ENCODE measurements at regions not wholly inside any gene's neighbourhood (a gene's known extent, or its start where the extent isn't known, plus 50 kb on each side); places are given as distances from the start of the nearest gene placed in this dataset.

GRCh38 chr20:12173347-12174012 is 255.8 kb downstream of the BTBD3 start:
- Mint-ChIP-seq H3K9me3 (ENCODE audit: unreplicated experiment) (no peaks in the 10 kb centered on the region), H3K27me3 (ENCODE audit: unreplicated experiment) (no peaks in the 10 kb centered on the region)

DNA sequence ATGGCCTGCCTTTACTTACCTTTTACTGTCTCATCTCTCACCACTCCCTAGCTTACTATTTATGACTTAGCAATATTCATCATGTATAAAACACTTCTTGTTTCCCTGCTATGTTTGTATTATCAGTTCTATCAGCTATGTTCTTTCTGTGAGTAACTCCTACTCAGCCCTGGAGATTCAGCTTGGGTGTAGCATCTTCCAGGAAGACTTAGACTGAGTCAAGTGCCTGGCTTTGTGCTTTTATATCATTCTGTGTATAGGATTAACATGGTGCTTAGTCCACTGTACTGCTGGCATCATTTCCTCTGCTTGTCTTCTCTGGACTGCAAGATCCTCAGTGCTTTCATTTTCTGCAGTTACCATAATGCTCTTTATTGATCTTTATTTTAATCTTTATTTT is 257.8 kb downstream of the BTBD3 start:
- TF ChIP-seq, protein P1, sequence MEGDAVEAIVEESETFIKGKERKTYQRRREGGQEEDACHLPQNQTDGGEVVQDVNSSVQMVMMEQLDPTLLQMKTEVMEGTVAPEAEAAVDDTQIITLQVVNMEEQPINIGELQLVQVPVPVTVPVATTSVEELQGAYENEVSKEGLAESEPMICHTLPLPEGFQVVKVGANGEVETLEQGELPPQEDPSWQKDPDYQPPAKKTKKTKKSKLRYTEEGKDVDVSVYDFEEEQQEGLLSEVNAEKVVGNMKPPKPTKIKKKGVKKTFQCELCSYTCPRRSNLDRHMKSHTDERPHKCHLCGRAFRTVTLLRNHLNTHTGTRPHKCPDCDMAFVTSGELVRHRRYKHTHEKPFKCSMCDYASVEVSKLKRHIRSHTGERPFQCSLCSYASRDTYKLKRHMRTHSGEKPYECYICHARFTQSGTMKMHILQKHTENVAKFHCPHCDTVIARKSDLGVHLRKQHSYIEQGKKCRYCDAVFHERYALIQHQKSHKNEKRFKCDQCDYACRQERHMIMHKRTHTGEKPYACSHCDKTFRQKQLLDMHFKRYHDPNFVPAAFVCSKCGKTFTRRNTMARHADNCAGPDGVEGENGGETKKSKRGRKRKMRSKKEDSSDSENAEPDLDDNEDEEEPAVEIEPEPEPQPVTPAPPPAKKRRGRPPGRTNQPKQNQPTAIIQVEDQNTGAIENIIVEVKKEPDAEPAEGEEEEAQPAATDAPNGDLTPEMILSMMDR (IDR thresholded peaks at IDR 0.05; ENCODE audit: partially characterized antibody, unreplicated experiment) = no peak
- H3K9me3 Mint-ChIP-seq (ENCODE audit: unreplicated experiment) = no peaks in the 10 kb centered on the region
- no peaks in the 10 kb centered on the region for H3K36me3 Mint-ChIP-seq (ENCODE audit: unreplicated experiment)
- no peaks in the 10 kb centered on the region for H3K4me1 Mint-ChIP-seq (ENCODE audit: low read depth, unreplicated experiment)
- H3K27me3 Mint-ChIP-seq (ENCODE audit: unreplicated experiment) = no peaks in the 10 kb centered on the region
- H3K4me3 Mint-ChIP-seq (ENCODE audit: unreplicated experiment) = no peak overlapping the region
- DNase-seq = no peak
- H3K27ac Mint-ChIP-seq (ENCODE audit: unreplicated experiment) = no peak overlapping the region

More at GRCh38 chr20:12173347-12174012, 255.8 kb downstream of the BTBD3 start:
- TF ChIP-seq, protein P1 (IDR thresholded peaks at IDR 0.05; ENCODE audit: partially characterized antibody, unreplicated experiment) = no peak
- Mint-ChIP-seq H3K4me3 (ENCODE audit: unreplicated experiment) (no peak overlapping the region), H3K4me1 (ENCODE audit: low read depth, unreplicated experiment) (no peaks in the 10 kb centered on the region), H3K27ac (ENCODE audit: unreplicated experiment) (no peak overlapping the region), H3K36me3 (ENCODE audit: unreplicated experiment) (no peaks in the 10 kb centered on the region)
- DNase-seq = no peak

DNA sequence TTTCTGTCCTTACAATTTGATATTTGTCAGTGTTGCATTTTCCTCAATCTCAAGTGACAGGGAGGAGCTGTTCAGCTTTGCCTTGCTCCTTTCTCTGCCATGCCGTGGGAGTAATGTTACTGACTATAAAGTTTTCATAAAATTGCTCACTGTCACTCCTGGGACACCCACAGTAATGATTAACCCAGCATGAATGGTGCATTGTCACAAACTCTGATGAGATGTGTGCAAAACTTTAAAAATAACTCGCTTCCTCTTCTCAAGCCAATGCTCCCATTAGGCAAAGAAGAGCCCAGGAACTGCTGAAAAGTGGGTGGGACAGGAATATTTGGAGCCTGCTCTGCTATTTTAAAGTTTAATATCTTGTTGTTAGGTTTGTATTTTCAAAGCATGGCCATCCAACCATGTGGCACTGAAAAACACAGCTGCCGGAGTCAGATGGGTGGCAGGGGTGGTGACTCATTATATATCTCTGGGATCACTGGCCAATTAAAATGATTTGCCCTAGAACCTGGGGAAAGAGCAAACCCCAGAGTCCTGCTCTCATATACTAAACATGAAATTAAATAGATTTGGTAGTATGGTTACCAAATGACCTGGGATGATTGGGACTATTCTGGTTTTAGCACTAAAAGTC is 260.1 kb downstream of the BTBD3 start:
- H3K27me3 Mint-ChIP-seq (ENCODE audit: unreplicated experiment) = no peaks in the 10 kb centered on the region
- H3K27ac Mint-ChIP-seq (ENCODE audit: unreplicated experiment) = no peak overlapping the region
- no peaks in the 10 kb centered on the region for H3K9me3 Mint-ChIP-seq (ENCODE audit: unreplicated experiment)
- no peaks in the 10 kb centered on the region for H3K36me3 Mint-ChIP-seq (ENCODE audit: unreplicated experiment)
- no peaks in the 10 kb centered on the region for H3K4me1 Mint-ChIP-seq (ENCODE audit: low read depth, unreplicated experiment)
- TF ChIP-seq, protein P1 (IDR thresholded peaks at IDR 0.05; ENCODE audit: partially characterized antibody, unreplicated experiment) = no peak
- no peak for DNase-seq
- H3K4me3 Mint-ChIP-seq (ENCODE audit: unreplicated experiment) = no peak overlapping the region

DNA sequence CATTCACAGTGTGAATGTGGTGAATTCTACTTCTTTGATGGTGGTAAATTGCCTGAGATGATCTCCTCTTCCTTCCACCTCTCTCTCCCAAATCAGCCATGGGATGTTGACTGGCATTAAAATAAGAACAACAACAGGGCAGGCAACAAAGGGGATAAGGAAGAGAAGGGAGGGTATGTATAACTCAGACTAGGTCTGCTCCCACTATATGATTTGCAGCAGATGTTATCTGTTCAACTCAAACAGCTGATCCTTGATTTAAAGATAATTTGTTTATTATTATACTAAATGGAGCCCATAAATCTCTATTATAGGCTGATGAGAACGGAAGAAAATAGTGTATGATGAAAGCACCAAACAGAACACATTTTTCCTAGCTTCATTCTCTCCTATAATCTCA is 262.0 kb downstream of the BTBD3 start:
- Mint-ChIP-seq H3K27me3 (ENCODE audit: unreplicated experiment) (no peaks in the 10 kb centered on the region), H3K4me3 (ENCODE audit: unreplicated experiment) (no peak overlapping the region), H3K9me3 (ENCODE audit: unreplicated experiment) (no peaks in the 10 kb centered on the region), H3K27ac (ENCODE audit: unreplicated experiment) (no peak overlapping the region), H3K36me3 (ENCODE audit: unreplicated experiment) (no peaks in the 10 kb centered on the region), H3K4me1 (ENCODE audit: low read depth, unreplicated experiment) (no peaks in the 10 kb centered on the region)
- TF ChIP-seq, protein P1 (IDR thresholded peaks at IDR 0.05; ENCODE audit: partially characterized antibody, unreplicated experiment) = no peak
- no peak for DNase-seq

- TF ChIP-seq, protein P1 (IDR thresholded peaks at IDR 0.05; ENCODE audit: partially characterized antibody, unreplicated experiment) = no peak
Measured at GRCh38 chr20:12180107-12180661, 262.5 kb downstream of the BTBD3 start.

More at GRCh38 chr20:12180107-12180661, 262.5 kb downstream of the BTBD3 start:
- no peak overlapping the region for H3K27ac Mint-ChIP-seq (ENCODE audit: unreplicated experiment)
- H3K36me3 Mint-ChIP-seq (ENCODE audit: unreplicated experiment) = no peaks in the 10 kb centered on the region
- H3K9me3 Mint-ChIP-seq (ENCODE audit: unreplicated experiment) = no peaks in the 10 kb centered on the region
- H3K27me3 Mint-ChIP-seq (ENCODE audit: unreplicated experiment) = no peaks in the 10 kb centered on the region
- no peak overlapping the region for H3K4me3 Mint-ChIP-seq (ENCODE audit: unreplicated experiment)
- no peak for DNase-seq
- no peaks in the 10 kb centered on the region for H3K4me1 Mint-ChIP-seq (ENCODE audit: low read depth, unreplicated experiment)
